Cardiac muscle cell (in vitro differentiated cells and primary cell): ENCODE measurements at regions not wholly inside any gene's neighbourhood (a gene's known extent, or its start where the extent isn't known, plus 50 kb on each side); places are given as distances from the start of the nearest gene placed in this dataset.
"Not testable (repeated sequence)": the region's sequence is repeated elsewhere in the genome, so short reads cannot be mapped to it uniquely, and the experiment has no call there.

Experiments
- DNase-seq, 2 donors: peaks; one replicate each; pipeline versions ENCODE4 v3.0.0 to v3.0.0-alpha.2; 2010 to 2017; ENCODE audit warnings: low read depth in 1 of 2, low spot score in 1 of 2
- H3K27ac ChIP-seq: fragments of 200-600 bp; sonication (generic); 2 replicates; pipeline ENCODE4 v1.5.1; 2016
- H3K27me3 ChIP-seq: fragments of 200-600 bp; sonication (generic); 2 replicates; pipeline ENCODE4 v1.6.0; 2016; ENCODE audit warnings: control low read depth
- H3K36me3 ChIP-seq: fragments of 200-600 bp; sonication (generic); 2 replicates; pipeline ENCODE4 v1.5.1; 2016; ENCODE audit warnings: control low read depth
- H3K4me1 ChIP-seq: fragments of 200-600 bp; sonication (generic); 2 replicates; pipeline ENCODE4 v1.8.1; 2017; ENCODE audit warnings: low read depth, mild to moderate bottlenecking, mixed run types
- H3K4me3 ChIP-seq: fragments of 200-600 bp; sonication (generic); 2 replicates; pipeline ENCODE4 v1.5.1; 2016; ENCODE audit warnings: mild to moderate bottlenecking
- H3K9me3 ChIP-seq: fragments of 200-600 bp; sonication (generic); 2 replicates; pipeline ENCODE4 v1.5.1; 2017; ENCODE audit warnings: low read depth, mild to moderate bottlenecking, control low read depth
- CTCF ChIP-seq: IDR thresholded peaks from 2 replicates; pipeline ENCODE4 v1.5.1; 2012; ENCODE audit warnings: low read depth, mild to moderate bottlenecking, low read length

DNA sequence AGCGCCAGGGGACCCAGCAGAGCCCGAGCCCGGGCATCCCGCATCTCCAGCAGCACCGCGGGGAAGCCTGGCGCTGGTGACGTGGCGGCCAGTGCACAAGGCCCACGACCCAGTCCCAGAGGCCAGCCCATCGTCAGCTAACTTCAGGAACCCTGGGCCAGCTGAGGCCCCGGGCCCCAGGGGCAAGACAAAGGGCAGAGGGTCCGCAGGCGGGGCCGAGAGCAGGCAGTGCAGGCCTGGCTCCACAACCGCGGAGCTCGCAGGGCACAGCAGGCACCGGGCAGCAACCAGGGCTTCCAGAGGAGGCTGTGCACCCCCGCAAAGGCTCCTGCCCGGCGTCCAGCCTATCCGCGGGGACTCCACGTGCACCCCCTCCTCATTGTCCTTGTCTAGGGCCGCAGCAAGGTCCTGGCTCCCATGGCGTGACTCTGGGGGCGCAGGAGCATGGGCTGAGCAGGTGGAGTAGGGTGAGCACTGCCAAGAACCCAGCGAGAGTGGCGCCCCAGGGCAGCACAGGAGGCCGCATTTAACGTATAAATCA lies 352.5 kb downstream of the KCNJ18 start:
- not testable (repeated sequence) for H3K27me3 ChIP-seq, H3K4me3 ChIP-seq, H3K9me3 ChIP-seq, H3K4me1 ChIP-seq, H3K36me3 ChIP-seq, H3K27ac ChIP-seq, DNase-seq

DNA sequence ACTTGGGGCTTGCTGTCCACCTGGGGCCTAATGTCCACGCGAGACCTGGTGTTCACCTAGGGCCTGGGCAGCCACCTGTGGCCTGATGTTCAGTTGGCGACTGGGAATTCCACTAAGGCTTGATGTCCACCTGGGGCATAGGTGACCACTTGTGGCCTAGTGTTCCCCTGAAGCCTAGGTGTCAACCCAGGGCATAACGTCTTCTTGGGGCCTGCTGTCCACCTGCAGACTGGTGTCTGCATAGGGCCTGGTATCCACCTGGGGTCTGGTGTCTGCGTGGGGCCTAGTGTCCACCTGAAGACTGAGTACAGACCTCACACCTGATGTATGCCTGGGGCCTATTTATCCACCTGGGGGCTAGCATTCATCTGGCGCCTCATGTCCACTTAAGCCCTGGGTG lies 355.2 kb downstream of the KCNJ18 start:
- not testable (repeated sequence) for H3K9me3 ChIP-seq, H3K36me3 ChIP-seq, H3K4me3 ChIP-seq, H3K27me3 ChIP-seq, H3K27ac ChIP-seq, H3K4me1 ChIP-seq, DNase-seq

DNA sequence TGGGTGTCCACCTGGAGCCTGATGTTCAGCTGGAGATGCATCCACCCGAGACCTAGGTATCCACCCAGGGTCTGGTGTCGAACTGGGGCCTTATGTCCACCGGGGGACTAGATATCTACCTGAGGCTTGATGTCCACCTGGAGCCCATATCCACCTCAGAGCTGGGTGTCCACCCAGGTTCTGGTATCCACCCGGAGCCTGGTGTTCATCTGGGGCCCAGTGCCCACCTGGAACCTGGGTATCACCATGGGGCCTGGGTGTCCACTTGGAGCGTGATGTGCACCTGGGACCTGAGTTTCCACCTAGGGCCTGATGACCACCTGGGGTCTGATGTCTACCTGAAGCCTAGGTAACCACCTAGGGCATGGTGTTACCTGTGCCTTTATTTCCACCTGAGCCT lies 355.9 kb downstream of the KCNJ18 start:
- not testable (repeated sequence) for H3K9me3 ChIP-seq, H3K4me3 ChIP-seq, DNase-seq, H3K36me3 ChIP-seq, H3K4me1 ChIP-seq, H3K27ac ChIP-seq, H3K27me3 ChIP-seq

DNA sequence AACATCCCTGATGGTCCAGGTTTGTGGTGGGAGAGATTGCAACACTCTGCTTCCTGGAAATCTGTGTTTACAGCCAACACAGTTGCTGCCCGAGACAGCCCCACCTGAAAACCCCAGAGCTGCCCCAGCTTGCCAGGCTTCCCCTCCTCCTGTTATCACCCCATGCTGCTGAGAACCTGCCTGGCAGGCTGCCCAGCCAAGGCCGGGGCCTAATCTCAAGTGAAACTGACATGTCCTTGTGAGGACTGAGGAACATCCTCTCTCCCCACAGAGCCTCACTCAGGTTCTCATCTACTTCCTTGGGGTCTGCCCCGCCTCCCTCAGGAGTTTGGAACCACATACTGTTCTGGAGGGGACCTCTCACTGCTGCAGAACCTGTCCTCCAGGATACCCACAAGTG lies 358.4 kb downstream of the KCNJ18 start:
- not testable (repeated sequence) for DNase-seq, H3K27ac ChIP-seq, H3K4me1 ChIP-seq, H3K36me3 ChIP-seq, H3K4me3 ChIP-seq, H3K27me3 ChIP-seq, H3K9me3 ChIP-seq

DNA sequence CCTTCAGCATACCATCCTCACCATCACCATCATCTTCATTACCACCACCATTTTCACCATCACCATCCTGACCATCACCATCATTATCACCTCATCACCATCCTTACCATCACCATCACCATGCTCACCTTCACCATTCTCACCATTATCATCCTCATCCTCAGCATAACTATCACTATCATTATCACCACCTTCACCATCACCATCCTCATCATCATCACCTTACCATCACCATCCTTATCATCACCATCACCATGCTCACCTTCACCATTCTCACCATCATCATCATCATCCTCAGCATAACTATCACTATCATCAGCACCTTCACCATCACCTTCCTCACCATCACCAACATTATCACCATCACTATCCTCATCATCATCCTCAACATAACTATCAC lies 360.4 kb downstream of the KCNJ18 start:
- not testable (repeated sequence) for H3K27me3 ChIP-seq, H3K36me3 ChIP-seq, H3K9me3 ChIP-seq, DNase-seq, H3K4me1 ChIP-seq, H3K27ac ChIP-seq, H3K4me3 ChIP-seq

DNA sequence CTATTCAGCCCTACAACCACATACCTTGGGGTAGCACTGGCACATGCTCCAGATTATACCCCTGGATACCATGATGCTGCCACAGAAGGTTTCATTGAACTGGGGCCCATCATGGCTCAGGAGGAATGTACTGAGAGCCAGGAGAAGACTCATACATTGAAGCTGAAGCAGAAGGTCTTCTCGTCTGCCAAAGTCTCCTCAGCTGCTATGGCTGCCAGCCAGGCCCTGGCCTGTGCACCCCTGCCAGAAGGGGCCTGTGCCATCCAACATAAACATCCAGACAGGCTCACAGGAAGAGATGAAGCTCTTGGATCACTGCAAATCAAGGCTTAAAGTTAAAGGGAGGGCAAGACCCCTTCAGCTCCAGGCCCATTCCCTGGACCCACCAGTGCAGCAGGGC lies 364.2 kb downstream of the KCNJ18 start:
- H3K27ac ChIP-seq, H3K27me3 ChIP-seq, DNase-seq, H3K9me3 ChIP-seq, H3K4me1 ChIP-seq, H3K4me3 ChIP-seq, H3K36me3 ChIP-seq: not testable (repeated sequence)

- H3K27me3 ChIP-seq, H3K27ac ChIP-seq, H3K4me1 ChIP-seq, H3K9me3 ChIP-seq, H3K36me3 ChIP-seq, DNase-seq, H3K4me3 ChIP-seq: not testable (repeated sequence)
Measured at GRCh38 chr17:22075918-22076317, 383.6 kb downstream of the KCNJ18 start.

- not testable (repeated sequence) for H3K4me1 ChIP-seq, DNase-seq, H3K4me3 ChIP-seq
Measured at GRCh38 chr17:22088589-22088988, 396.3 kb downstream of the KCNJ18 start.

DNA sequence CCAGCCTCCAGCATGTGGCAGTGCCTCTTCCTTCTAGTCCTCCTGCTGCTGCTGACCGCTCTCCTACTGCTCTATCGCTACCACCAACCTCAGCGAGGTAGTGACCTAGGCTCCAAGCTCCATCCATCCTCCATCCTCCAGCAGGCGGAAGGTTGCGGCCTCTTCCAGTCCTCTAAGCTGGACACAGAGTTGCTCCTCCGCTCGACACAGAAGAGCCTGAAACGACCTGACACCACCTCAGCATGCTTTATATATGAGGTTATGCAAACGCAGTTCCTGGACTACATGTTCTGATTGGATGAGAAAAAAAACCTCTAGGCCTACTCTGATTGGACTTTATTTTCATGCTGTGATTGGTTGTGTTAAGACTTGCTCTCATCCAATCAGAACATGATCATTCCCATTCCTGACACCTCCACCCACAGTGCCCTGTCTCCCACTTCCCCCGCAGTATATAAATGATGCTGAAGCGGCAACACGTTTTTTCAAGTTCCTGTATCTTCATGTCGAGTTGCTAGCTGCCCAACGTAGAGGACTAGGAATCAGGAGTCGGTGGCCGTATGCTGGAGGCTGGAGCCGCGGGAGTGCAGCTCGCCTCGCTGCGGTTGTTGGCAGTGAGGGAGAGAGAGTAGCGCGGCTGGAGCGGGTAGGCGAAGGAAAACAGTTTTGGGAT lies 398.1 kb downstream of the KCNJ18 start:
- no peak for DNase-seq
- H3K36me3 ChIP-seq: no peaks in the 10 kb centered on the region
- no peaks in the 10 kb centered on the region for H3K27me3 ChIP-seq
- H3K4me3 ChIP-seq: no peak overlapping the region
- no peak overlapping the region for H3K27ac ChIP-seq
- no peaks in the 10 kb centered on the region for H3K4me1 ChIP-seq
- no peaks in the 10 kb centered on the region for H3K9me3 ChIP-seq
- TF ChIP-seq CTCF: no peak

More at GRCh38 chr17:22088589-22088988, 396.3 kb downstream of the KCNJ18 start:
- H3K27me3 ChIP-seq, H3K9me3 ChIP-seq, H3K36me3 ChIP-seq, H3K27ac ChIP-seq: not testable (repeated sequence)

- not testable (repeated sequence) for H3K27me3 ChIP-seq, H3K36me3 ChIP-seq, H3K4me1 ChIP-seq, H3K4me3 ChIP-seq, DNase-seq, H3K9me3 ChIP-seq, H3K27ac ChIP-seq
Measured at GRCh38 chr17:22091041-22091679, 398.8 kb downstream of the KCNJ18 start.

GRCh38 chr17:22091840-22092239 lies 399.5 kb downstream of the KCNJ18 start:
- H3K27ac ChIP-seq, H3K4me3 ChIP-seq, H3K9me3 ChIP-seq, H3K4me1 ChIP-seq, DNase-seq, H3K36me3 ChIP-seq, H3K27me3 ChIP-seq: not testable (repeated sequence)

GRCh38 chr17:22095414-22095813 lies 403.1 kb downstream of the KCNJ18 start:
- not testable (repeated sequence) for H3K4me1 ChIP-seq, H3K36me3 ChIP-seq, H3K27ac ChIP-seq, H3K9me3 ChIP-seq, H3K4me3 ChIP-seq, DNase-seq, H3K27me3 ChIP-seq

GRCh38 chr17:22099633-22100032 lies 407.3 kb downstream of the KCNJ18 start:
- not testable (repeated sequence) for H3K27ac ChIP-seq, DNase-seq, H3K4me3 ChIP-seq, H3K4me1 ChIP-seq, H3K36me3 ChIP-seq, H3K9me3 ChIP-seq, H3K27me3 ChIP-seq
